ENCODE measurements at regions not wholly inside any gene's neighbourhood (a gene's known extent, or its start where the extent isn't known, plus 50 kb on each side); places are given as distances from the start of the nearest gene placed in this dataset.
"Not testable (repeated sequence)": the region's sequence is repeated elsewhere in the genome, so short reads cannot be mapped to it uniquely, and the experiment has no call there.

DNA sequence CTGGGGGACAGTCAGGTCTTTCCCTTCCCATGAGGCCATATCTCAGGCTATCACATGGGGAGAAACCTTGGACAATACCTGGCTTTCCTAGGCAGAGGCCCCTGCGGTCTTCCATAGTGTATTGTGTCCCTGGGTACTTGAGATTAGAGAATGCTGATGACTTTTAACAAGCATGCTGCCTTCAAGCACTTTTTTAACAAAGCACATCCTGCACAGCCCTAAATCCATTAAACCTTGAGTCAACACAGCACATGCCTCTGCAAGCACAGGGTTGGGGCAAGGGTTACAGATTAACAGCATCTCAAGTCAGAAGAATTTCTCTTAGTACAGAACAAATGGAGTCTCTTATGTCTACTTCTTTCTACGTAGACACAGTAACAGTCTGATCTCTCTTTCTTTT lies 545.2 kb upstream of the NR2F2 start:
- TF ChIP-seq EZH2phosphoT487 (IDR thresholded peaks at IDR 0.05; ENCODE audit: low read length); EZH2 (optimal IDR thresholded peaks at IDR 0.05; ENCODE audit: low read depth, low read length): not testable (repeated sequence)

Measured in MM.1S (cell line).